ENCODE measurements at regions not wholly inside any gene's neighbourhood (a gene's known extent, or its start where the extent isn't known, plus 50 kb on each side); places are given as distances from the start of the nearest gene placed in this dataset.

GRCh38 chr4:43341741-43342140 is 449.2 kb downstream of the GRXCR1 start:
- TF ChIP-seq SFPQ (IDR thresholded peaks at IDR 0.05; ENCODE audit: low read depth, low read length) (no peak), MYNN (IDR thresholded peaks at IDR 0.05) (no peak), MYNN (CRISPR knock-in tag; IDR thresholded peaks at IDR 0.05) (no peak), CEBPZ (IDR thresholded peaks at IDR 0.05; ENCODE audit: borderline replicate concordance, low read depth, low read length) (no peak), TFAP4 (CRISPR knock-in tag; IDR thresholded peaks at IDR 0.05; ENCODE audit: borderline replicate concordance) (no peak), CTCF (IDR thresholded peaks at IDR 0.05 in 2 of 3, conservative IDR thresholded peaks at IDR 0.05 in 1 of 3; ENCODE audit: insufficient read depth in 2 of 3, low read depth in 1 of 3, low read length in 3 of 3) (no peak), PCBP2 (IDR thresholded peaks at IDR 0.05; ENCODE audit: low read depth, low read length, poor library complexity, severe bottlenecking) (no peak), BHLHE40 (IDR thresholded peaks at IDR 0.05; ENCODE audit: low read length) (no peak), YY1 (IDR thresholded peaks at IDR 0.05; ENCODE audit: borderline replicate concordance in 1 of 3, control insufficient read depth in 1 of 3, extremely low read depth in 1 of 3, insufficient read depth in 3 of 3, insufficient read length in 1 of 3, insufficient replicate concordance in 2 of 3, low read depth in 1 of 3, low read length in 2 of 3) (no peak), SREBF2 (CRISPR knock-in tag; IDR thresholded peaks at IDR 0.05) (no peak), TSC22D4 (tag; IDR thresholded peaks at IDR 0.05) (no peak), POLR2AphosphoS5 (IDR thresholded peaks at IDR 0.05; ENCODE audit: control insufficient read depth, insufficient read depth, low read depth, low read length) (no peak), ETV5 (CRISPR knock-in tag; IDR thresholded peaks at IDR 0.05; ENCODE audit: low read depth) (no peak), POLR2A (conservative IDR thresholded peaks at IDR 0.05) (no peak)
